Hepatocyte (in vitro differentiated cells): ENCODE measurements at regions not wholly inside any gene's neighbourhood (a gene's known extent, or its start where the extent isn't known, plus 50 kb on each side); places are given as distances from the start of the nearest gene placed in this dataset.

ENCODE experiments used
- EZH2 ChIP-seq: fragments of 200-600 bp; sonication (generic); IDR thresholded peaks from 2 replicates; pipeline ENCODE4 v1.6.1; 2016; ENCODE audit warnings: antibody characterized with exemption, mild to moderate bottlenecking, borderline replicate concordance
- EZH2phosphoT487 ChIP-seq: fragments of 200-600 bp; sonication (generic); IDR thresholded peaks from one replicate; pipeline ENCODE4 v1.6.1; 2018; ENCODE audit warnings: antibody characterized with exemption, mild to moderate bottlenecking, low read depth, moderate library complexity; ENCODE audit not compliant: unreplicated experiment, severe bottlenecking
- TF ChIP-seq, protein P1 (sequence below): fragments of 200-600 bp; sonication (generic); IDR thresholded peaks from 2 replicates; pipeline ENCODE4 v1.5.1; 2016; ENCODE audit warnings: antibody characterized with exemption, mild to moderate bottlenecking; ENCODE audit not compliant: poor library complexity

DNA sequence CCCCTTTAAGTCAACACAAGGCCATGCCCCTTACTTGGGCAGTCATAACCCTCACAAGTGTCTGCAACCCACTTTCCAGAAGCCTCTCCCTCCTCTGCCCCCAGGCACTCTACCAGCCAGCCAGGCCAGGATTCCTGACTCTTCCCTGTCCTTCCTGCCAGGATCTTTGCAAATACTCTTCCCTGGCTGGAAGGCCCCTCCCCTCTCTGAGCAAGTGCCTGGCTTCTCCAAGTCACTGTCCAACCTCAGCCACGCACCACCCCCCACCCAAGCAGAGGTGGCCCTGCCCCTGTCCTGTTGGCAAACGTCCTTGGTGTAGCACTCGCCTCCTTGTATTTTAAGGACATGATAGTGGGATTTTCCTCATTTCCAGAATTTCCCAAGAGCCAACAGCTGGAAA, 54.7 kb upstream of the USP3 start:
- TF ChIP-seq, protein P1, sequence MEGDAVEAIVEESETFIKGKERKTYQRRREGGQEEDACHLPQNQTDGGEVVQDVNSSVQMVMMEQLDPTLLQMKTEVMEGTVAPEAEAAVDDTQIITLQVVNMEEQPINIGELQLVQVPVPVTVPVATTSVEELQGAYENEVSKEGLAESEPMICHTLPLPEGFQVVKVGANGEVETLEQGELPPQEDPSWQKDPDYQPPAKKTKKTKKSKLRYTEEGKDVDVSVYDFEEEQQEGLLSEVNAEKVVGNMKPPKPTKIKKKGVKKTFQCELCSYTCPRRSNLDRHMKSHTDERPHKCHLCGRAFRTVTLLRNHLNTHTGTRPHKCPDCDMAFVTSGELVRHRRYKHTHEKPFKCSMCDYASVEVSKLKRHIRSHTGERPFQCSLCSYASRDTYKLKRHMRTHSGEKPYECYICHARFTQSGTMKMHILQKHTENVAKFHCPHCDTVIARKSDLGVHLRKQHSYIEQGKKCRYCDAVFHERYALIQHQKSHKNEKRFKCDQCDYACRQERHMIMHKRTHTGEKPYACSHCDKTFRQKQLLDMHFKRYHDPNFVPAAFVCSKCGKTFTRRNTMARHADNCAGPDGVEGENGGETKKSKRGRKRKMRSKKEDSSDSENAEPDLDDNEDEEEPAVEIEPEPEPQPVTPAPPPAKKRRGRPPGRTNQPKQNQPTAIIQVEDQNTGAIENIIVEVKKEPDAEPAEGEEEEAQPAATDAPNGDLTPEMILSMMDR, result no peak
- TF ChIP-seq EZH2phosphoT487, result no peak
- TF ChIP-seq EZH2, result no peak
